Fibroblast of skin of left quadriceps (primary cell): ENCODE measurements at regions not wholly inside any gene's neighbourhood (a gene's known extent, or its start where the extent isn't known, plus 50 kb on each side); places are given as distances from the start of the nearest gene placed in this dataset.
A peak's percentile ranks its signal among the peaks of the same experiment; 100 is the strongest.

Source experiments
- DNase-seq, 2 experiments: peaks; one replicate each; pipeline ENCODE4 v3.0.0-alpha.2; 2013; ENCODE audit warnings: low read depth in 2 of 2

GRCh38 chr9:115367321-115367720 lies 249.4 kb upstream of the TNC start:
- DNase-seq = no peak

GRCh38 chr9:115367780-115368525 lies 250.0 kb upstream of the TNC start:
- DNase-seq = no peak

DNA sequence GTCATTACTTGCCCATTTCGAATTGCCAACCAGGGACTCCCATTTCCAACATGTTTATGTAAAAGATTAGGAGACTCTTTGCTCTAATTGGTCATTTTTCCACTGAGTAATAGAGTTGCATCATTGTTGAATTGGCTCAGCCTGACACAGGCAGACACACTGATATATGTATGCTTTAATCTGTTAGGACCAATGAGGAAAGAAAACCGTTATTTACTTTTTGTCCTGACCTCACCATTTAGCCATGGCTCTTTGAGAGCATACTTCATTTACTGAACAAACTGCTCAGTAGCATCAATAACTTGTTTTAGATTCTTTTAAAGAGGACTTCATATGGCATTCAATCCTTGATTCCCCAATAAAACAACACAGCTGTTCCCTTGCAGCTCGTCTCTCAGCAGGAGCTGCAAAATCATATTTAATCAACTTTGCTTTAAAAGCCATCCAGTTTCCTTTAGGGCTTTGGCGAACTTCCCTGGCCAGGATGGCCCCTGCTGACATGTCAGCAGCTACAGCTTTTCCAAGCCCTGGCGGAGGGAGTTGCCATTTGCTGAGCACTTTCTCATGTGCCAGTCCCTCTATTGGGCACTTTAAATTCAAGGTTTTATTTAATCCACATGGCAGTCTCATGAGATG lies 251.5 kb upstream of the TNC start:
- DNase-seq = peak; percentile 50 to 58

DNA sequence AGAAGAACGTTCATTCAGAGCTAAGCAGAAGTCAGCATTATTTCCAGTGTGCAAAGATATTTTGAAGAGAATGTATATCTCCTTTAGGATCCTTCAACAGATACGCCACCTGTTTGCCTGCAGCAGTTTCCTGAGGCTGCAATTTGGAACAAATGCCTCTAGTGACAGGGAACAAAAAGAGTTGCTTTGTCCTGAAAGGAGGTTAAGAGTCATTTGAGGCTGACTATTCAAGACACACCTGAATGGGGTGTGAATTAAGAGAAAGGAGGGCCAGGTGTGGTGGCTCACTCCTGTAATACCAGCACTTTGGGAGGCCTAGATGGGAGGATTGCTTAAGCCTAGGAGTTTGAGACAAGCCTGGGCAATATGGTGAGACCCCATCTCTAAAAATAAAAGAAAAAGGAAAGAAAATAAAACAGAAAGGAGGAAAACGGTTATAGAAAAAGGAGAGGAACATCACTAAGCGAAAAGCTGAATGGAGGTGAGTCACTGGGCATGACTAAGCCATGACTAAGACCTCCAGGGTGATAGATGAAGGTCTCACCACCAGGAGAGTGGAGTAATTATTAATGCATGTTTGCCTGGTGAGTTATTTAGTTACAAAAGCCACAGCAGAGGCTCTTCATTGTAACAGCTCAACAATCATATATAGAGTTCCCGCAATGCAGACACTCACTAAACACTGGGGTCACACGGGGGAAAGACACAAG lies 255.2 kb upstream of the TNC start:
- peak; percentile 95 for DNase-seq

DNA sequence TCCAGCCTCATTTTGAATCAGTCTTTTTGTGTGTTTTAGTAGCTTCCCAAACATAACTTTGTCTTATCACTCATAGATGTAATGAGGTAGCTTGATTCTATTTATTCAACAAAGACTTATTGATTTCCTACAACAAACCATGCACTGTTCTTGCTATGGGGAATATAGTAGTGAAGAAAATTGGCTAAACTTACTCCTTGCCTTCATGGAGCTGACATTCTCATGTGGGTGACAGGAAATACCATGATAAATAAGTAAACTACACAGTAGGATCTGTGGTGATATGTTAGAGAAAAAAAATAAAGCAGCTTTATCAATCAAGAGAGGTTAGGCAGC lies 255.7 kb upstream of the TNC start:
- DNase-seq = no peak

- DNase-seq = no peak
These were observed 256.8 kb upstream of the TNC start for GRCh38 chr9:115374724-115375268.

DNA sequence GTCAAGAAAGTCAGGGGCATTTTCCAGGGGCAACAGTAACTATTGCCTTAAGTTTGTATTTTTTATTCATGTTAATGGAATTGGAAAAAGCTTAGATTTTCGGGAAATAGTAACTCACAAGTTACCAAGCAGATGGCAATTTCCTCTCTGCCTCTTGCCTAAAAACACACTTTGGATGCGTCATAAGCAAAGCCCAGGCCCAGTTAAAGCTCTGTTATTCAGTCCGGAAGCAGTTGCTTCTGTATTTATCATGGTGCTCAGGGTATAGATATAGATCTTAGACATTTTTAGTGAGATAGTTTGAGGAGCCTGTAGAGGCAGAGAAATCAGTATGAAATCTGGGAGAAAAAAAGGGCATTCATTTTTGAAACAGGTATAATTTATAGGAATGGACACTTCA lies 260.3 kb upstream of the TNC start:
- DNase-seq = no peak

DNA sequence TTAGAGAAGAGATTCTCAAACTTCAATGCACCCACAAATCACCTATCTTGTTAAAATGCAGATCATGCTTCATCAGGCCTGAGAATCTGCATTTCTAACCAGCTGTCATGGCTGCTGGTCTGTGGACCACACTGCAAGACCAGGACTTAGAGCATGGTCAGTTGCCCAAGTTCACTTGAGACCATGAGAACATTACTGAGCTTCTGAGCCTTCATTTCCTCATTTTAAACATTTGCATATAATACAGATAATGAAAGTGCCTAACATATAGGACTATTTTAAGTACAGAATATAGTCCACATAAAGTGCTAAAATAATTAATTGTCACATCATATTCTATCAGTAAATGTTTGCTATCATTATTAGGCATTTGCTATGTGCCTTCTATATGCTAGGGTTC lies 260.8 kb upstream of the TNC start:
- no peak for DNase-seq

GRCh38 chr9:115379719-115380118 lies 261.8 kb upstream of the TNC start:
- no peak for DNase-seq

GRCh38 chr9:115382865-115383264 lies 264.9 kb upstream of the TNC start:
- DNase-seq = no peak

GRCh38 chr9:115385383-115386122 lies 267.6 kb upstream of the TNC start:
- no peak for DNase-seq

DNA sequence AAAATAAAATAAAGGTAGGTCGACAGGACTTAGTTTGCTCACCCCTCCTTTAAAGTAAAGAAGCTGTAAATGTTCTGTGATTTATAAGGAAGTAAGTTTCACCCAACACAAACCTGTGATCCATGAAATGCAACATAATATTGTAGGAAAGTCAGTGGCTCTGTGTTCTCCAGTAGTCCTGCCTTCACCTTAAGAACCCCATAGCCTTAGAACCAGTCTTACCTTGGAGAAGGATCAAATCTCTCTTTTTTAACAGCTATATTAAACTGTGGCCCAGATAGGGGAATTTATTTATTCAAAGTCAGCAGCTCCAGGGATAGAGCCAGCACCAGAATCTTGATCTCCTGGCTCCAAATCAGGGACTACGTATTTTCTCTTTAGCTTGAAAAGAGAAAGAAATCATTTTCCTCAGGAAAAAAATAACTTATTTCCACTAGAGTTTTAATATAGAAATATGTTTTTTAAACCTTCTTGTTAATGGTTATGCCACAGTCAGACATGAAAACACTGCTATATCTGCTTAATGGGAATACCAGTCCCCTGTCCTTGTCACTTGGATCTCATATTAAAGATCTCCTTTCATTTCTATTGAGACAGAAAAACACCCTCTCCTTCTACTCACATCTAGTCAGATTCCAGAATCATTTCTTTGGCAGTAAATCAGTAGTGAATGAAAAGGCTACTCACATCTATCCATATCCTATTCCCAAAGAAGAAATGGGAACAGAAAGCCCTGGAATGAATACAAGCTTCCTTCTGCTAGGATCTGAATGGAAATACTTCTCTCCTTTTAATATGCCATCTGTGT lies 269.2 kb upstream of the TNC start:
- no peak for DNase-seq

- no peak for DNase-seq
These were observed 273.3 kb upstream of the TNC start for GRCh38 chr9:115391168-115391825.

DNA sequence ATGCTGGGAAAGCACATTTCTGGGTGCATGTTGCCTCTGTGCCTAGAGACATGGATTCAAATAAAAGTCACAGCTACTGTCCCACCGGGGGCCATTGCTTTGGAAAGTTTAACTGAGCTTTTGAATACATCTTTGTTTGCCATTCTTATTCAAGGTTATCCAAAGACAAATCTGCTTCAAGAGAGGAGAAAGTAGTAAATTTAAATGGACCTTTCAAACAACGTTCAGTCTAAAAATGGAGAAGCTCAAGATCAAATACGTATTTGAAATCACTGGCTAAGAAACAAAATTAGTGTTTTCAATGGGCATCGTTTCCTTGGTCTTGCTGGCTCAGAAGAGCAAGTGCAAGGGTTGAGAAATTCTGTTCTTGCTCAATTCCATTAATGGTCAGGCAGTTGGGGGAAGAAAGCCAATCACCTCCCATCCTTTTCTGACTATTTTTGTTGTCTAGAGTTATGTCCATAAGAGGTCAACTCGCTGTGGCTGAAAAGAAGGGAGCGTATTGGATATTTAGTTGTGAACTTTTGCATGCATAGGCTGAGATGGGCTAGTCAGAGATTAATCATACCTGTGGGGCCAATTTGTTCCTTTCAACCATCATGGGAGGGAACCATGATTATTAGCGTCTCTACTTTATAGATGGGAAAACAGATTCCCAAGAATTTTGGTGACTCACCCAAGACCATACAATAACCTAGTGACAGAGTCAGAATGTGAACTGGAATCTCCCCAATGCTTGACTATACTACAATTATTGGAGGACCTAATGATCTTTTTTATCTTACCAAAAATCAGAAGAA lies 276.2 kb upstream of the TNC start:
- DNase-seq = no peak

DNA sequence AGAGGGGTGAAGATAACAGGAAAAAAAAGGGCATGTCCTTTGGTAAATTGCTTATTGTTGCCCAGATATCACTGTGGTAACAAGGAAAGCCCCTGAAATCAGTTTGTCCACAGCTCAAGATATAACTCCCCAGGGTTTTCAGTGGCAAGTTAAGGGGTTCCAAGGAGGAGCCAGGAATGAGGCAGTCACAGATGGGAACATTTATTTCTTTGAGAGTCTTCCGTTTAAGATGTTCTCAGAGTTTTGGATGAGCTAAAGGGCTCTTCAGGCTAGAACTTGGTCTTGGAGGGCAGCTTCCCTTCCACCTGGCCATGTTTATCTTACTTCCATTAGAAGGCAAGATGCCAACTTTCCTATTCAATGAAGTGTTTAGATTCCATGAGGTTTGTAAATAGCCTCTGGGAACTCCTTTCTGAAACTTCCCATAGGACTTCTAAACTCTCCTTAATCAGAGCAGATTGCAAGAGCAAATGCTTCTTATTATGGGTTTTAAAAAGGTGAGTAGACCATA lies 277.6 kb upstream of the TNC start:
- no peak for DNase-seq

DNA sequence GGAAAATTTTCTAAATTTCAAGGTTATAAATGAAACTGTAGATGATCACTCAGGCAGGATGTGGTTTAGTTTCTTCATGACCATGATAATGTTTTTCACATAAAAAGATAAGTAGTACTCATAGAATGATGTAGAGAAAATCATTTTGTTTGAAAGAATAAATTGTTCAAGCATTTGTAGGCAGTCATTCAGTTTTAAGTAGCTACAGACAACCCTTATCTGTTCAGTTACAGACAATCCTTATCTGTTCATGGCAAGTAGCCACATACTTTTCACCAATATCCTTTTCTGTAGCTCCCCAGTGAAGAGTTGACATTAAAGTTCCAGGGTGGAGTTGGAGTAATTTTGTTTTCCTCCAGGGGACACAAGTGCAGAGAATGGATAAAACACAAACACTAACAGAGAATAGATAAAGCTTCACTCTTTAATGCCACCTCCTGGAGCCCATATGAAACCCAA lies 278.1 kb upstream of the TNC start:
- DNase-seq = no peak

GRCh38 chr9:115397591-115398312 lies 279.8 kb upstream of the TNC start:
- DNase-seq = no peak

GRCh38 chr9:115398313-115398650 lies 280.3 kb upstream of the TNC start:
- DNase-seq = no peak

- DNase-seq = no peak
These were observed 281.0 kb upstream of the TNC start for GRCh38 chr9:115398996-115399395.
